ENCODE measurements at regions not wholly inside any gene's neighbourhood (a gene's known extent, or its start where the extent isn't known, plus 50 kb on each side); places are given as distances from the start of the nearest gene placed in this dataset.
"Not testable (repeated sequence)": the region's sequence is repeated elsewhere in the genome, so short reads cannot be mapped to it uniquely, and the experiment has no call there.

- no peak for TF ChIP-seq JUND (IDR thresholded peaks at IDR 0.05; ENCODE audit: low read depth)
- DNase-seq (ENCODE audit: low read depth in 1 of 2, low spot score in 1 of 2): no peak
- in situ Hi-C loops (cut with HindIII; ENCODE audit: low pct_unique_long_range_greater_than_20kb, low sequenced_read_pairs): no loop called here
Observed at GRCh38 chrX:55326985-55327384, 62.3 kb upstream of the PAGE3 start.

DNA sequence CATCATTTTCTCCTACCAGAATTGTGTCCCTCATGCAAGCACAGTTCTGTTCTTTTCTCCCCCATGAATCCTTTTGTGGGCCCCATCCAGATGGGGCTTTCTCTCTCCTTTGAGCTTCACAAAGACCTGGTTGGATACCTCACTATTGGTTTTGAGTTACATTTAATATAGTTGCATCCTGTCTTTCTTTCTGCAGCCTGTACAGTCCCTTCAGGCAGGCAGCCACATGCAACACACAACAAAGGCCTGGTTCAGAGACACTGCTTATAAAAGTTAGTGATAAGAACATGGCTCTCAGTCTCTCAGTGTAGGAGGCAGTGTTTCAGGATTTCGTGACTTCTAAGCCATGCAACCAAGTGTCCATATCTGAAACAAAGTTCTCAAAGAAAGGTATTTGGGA, 70.6 kb upstream of the PAGE3 start:
- no peak for TF ChIP-seq JUND (IDR thresholded peaks at IDR 0.05; ENCODE audit: low read depth)
- in situ Hi-C loops (cut with HindIII; ENCODE audit: low pct_unique_long_range_greater_than_20kb, low sequenced_read_pairs): no loop called here
- no peak for DNase-seq (ENCODE audit: low read depth in 1 of 2, low spot score in 1 of 2)

DNA sequence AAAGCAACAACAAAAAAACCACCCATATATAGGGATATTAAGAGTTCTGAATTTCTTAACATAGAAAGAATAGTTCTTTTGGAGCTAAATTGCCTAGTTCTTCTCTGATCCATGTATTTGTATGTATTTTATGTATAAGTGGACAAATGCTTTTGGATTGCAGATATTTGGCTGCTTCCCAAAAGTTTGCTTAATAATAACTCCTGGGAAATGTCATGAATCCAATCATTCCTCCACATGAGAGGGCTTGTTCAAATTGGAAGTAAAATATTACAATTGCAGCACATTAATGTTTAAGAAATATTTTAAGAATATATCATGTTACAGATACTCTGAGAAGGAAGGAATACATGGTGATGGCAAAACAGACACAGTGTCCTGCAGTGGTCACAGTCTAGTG, 71.5 kb upstream of the PAGE3 start:
- TF ChIP-seq JUND (IDR thresholded peaks at IDR 0.05; ENCODE audit: low read depth): no peak
- no peak for DNase-seq (ENCODE audit: low read depth in 1 of 2, low spot score in 1 of 2)
- in situ Hi-C loops (cut with HindIII; ENCODE audit: low pct_unique_long_range_greater_than_20kb, low sequenced_read_pairs): no loop called here

GRCh38 chrX:55340896-55341433, 76.2 kb upstream of the PAGE3 start:
- in situ Hi-C loops (cut with HindIII; ENCODE audit: low pct_unique_long_range_greater_than_20kb, low sequenced_read_pairs): no loop called here
- DNase-seq (ENCODE audit: low read depth in 1 of 2, low spot score in 1 of 2): no peak
- no peak for TF ChIP-seq JUND (IDR thresholded peaks at IDR 0.05; ENCODE audit: low read depth)

DNA sequence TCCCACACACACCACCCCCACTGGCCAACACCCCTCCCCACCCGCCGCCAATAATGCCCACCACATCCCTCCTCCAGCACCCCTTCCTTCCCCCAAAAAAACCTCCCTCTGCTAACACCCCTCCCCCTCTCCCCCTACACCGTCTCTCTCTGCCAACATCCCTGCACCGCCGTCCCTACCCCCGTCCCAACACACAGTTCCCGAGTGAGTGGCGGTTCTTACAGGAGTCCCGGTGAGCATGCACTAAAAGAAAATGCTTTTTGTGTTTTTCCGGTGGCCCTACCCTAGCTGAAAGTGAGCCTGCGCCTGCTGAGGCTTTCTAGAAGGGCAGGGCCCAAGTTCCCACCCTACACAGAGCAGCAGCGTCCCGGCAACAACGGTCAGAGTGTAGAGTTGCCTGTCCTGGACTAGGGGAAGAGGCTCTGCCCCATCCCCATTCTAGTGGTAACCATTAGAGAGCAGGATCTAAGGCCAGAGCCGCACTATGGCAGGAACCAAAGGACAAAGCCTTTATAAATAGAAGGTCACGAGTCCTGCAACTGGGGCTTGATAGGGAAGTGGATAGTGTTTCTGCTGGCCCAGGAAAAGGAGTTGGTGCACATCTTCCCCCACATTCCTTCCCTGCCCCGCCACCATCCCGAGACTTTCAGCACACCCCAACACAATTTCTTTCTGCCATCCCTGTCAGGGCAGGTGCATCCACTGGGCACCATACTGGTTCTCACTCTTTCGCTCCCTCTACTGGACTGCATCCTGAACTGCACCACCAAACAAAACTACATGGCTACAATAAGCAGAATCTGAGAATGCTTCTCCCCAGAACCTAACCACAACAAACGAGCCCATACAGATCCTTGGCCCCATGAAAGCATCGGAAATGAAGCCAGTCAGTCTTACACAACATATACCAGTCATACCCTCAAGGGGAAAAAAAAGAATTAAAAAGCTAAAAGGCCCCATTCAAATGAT, 78.1 kb upstream of the PAGE3 start:
- in situ Hi-C loops (cut with HindIII; ENCODE audit: low pct_unique_long_range_greater_than_20kb, low sequenced_read_pairs): no loop called here
- no peak for TF ChIP-seq JUND (IDR thresholded peaks at IDR 0.05; ENCODE audit: low read depth)
- DNase-seq (ENCODE audit: low read depth in 1 of 2, low spot score in 1 of 2): peak; percentile 20 to 67

DNA sequence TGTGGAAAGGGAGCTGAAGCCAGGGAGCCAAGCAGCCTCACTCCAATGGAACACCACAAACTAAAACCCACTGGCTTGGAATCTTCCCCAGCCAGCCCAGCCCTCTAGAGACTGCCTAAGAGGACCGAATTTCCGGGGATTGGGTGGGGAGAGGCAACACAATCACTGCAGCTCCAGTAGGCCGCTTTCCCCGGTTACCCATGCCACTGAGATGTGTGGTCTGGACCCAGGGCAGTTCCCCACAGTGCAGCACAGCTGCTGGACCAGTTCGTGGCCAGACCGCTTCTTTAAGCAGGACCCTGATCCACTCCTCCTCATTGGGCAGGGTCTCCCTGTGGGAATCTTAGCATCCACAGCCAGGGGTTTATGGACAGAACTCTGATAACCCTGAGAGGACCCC, 91.9 kb upstream of the PAGE3 start:
- no peak for TF ChIP-seq JUND (IDR thresholded peaks at IDR 0.05; ENCODE audit: low read depth)
- in situ Hi-C loops (cut with HindIII; ENCODE audit: low pct_unique_long_range_greater_than_20kb, low sequenced_read_pairs): no loop called here

DNA sequence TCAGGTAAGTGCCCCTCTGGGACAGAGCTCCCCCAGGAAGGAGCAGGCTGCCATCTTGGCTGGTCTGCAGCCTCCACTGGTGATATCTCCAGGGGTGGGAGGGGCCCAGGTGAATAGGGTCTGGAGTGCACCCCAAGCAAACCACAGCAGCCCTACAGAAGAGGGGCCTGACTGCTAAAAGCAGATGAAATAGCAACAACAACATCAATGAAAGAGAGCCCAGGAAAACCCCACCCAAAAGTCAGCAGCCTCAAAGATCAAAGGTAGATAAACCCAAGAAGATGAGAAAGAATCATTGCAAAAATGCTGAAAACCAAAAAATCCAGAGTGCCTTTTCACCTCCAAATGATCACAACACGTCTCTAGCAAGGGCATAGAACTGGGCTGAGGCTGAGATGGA, 92.5 kb upstream of the PAGE3 start:
- DNase-seq (ENCODE audit: low read depth in 1 of 2, low spot score in 1 of 2): no peak
- no peak for TF ChIP-seq JUND (IDR thresholded peaks at IDR 0.05; ENCODE audit: low read depth)
- in situ Hi-C loops (cut with HindIII; ENCODE audit: low pct_unique_long_range_greater_than_20kb, low sequenced_read_pairs): no loop called here

More for the DNA sequence above, 91.9 kb upstream of the PAGE3 start:
- no peak for DNase-seq (ENCODE audit: low read depth in 1 of 2, low spot score in 1 of 2)

DNA sequence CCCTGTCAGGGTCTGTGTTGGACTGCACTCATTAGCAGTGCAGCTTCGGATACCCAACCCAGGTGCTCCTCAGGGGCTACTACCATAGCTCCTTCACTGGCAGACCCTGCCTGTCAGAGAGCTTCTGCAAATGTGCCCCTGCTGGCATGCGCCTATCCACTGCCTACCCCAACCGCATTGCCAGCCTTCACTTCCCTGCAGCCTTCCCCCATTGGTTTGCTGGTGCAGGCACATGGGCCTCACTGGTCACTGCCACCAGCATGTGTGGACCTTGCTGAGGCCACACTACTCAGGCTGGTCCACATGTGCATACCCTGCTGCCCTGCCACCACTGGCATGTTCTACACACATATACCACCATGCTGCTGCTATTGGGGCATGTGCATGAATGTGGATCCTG, 72.5 kb upstream of the MAGEH1 start:
- in situ Hi-C loops (cut with HindIII; ENCODE audit: low pct_unique_long_range_greater_than_20kb, low sequenced_read_pairs): no loop called here
- DNase-seq (ENCODE audit: low read depth in 1 of 2, low spot score in 1 of 2): no peak
- TF ChIP-seq JUND (IDR thresholded peaks at IDR 0.05; ENCODE audit: low read depth): no peak

DNA sequence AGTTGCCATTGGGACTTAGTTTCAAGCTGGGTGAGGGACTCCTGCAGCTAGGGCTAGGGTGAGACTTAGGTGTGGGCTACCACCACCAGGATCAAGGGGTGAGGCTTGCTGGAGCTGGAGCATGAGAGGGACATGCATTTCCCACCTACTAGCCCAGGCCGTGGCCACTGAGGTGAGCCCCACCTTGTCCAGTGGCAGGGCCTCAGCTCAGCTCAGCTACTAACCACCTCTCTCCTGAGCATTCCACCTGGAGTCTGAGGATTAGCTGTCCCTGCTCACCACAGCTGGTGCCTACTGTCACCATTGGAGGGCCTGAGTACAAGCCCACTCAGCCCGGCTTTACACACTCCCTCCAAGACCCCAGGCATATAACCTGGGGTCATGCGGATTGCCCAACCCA, 62.6 kb upstream of the MAGEH1 start:
- DNase-seq (ENCODE audit: low read depth in 1 of 2, low spot score in 1 of 2): no peak
- TF ChIP-seq JUND (IDR thresholded peaks at IDR 0.05; ENCODE audit: low read depth): no peak
- in situ Hi-C loops (cut with HindIII; ENCODE audit: low pct_unique_long_range_greater_than_20kb, low sequenced_read_pairs): no loop called here

- in situ Hi-C loops (cut with HindIII; ENCODE audit: low pct_unique_long_range_greater_than_20kb, low sequenced_read_pairs): not testable (repeated sequence)
Observed at GRCh38 chrX:55396836-55397235, 55.1 kb upstream of the MAGEH1 start.

More at GRCh38 chrX:55396836-55397235, 55.1 kb upstream of the MAGEH1 start:
- DNase-seq (ENCODE audit: low read depth in 1 of 2, low spot score in 1 of 2): not testable (repeated sequence)

All from T47D (cell line).